ELR (cell line): ENCODE measurements at regions not wholly inside any gene's neighbourhood (a gene's known extent, or its start where the extent isn't known, plus 50 kb on each side); places are given as distances from the start of the nearest gene placed in this dataset.
"Not testable (repeated sequence)": the region's sequence is repeated elsewhere in the genome, so short reads cannot be mapped to it uniquely, and the experiment has no call there.

Experiments
- DNase-seq: peaks from one replicate; pipeline ENCODE4 v3.0.0-alpha.2; 2015; ENCODE audit warnings: low read depth

GRCh38 chr9:102941868-102942267 is 53.3 kb upstream of the CYLC2 start:
- DNase-seq = no peak

GRCh38 chr9:102922526-102922925 is 72.6 kb upstream of the CYLC2 start:
- peak; percentile 2 for DNase-seq

GRCh38 chr9:102911185-102911584 is 83.9 kb upstream of the CYLC2 start:
- DNase-seq = no peak

- not testable (repeated sequence) for DNase-seq
Observed at GRCh38 chr9:102905795-102906194, 89.3 kb upstream of the CYLC2 start.

- DNase-seq = no peak
Observed at GRCh38 chr9:102892025-102892424, 103.1 kb upstream of the CYLC2 start.

- not testable (repeated sequence) for DNase-seq
Observed at GRCh38 chr9:102888747-102889146, 106.4 kb upstream of the CYLC2 start.

GRCh38 chr9:102875687-102876086 is 119.4 kb upstream of the CYLC2 start:
- DNase-seq = no peak

- DNase-seq = peak; percentile 89
Observed at GRCh38 chr9:102867488-102867887, 127.6 kb upstream of the CYLC2 start.

GRCh38 chr9:102862478-102862877 is 132.7 kb upstream of the CYLC2 start:
- DNase-seq = no peak

GRCh38 chr9:102855641-102856040 is 139.5 kb upstream of the CYLC2 start:
- DNase-seq = peak; percentile 62

GRCh38 chr9:102845827-102846371 is 149.2 kb upstream of the CYLC2 start:
- no peak for DNase-seq

GRCh38 chr9:102844716-102845115 is 150.4 kb upstream of the CYLC2 start:
- no peak for DNase-seq

GRCh38 chr9:102842423-102842822 is 152.7 kb upstream of the CYLC2 start:
- no peak for DNase-seq

- DNase-seq = no peak
Observed at GRCh38 chr9:102841376-102841775, 153.8 kb upstream of the CYLC2 start.

- DNase-seq = peak; percentile 12
Observed at GRCh38 chr9:102840335-102840734, 154.8 kb upstream of the CYLC2 start.

- DNase-seq = peak; percentile 12
Observed at GRCh38 chr9:102832814-102833213, 162.3 kb upstream of the CYLC2 start.

- DNase-seq = no peak
Observed at GRCh38 chr9:102796244-102796643, 198.9 kb upstream of the CYLC2 start.

- no peak for DNase-seq
Observed at GRCh38 chr9:102795532-102795931, 199.6 kb upstream of the CYLC2 start.

- DNase-seq = peak; percentile 44
Observed at GRCh38 chr9:102779356-102779755, 215.8 kb upstream of the CYLC2 start.

- no peak for DNase-seq
Observed at GRCh38 chr9:102778746-102779145, 216.4 kb upstream of the CYLC2 start.

- DNase-seq = no peak
Observed at GRCh38 chr9:102770704-102771103, 224.4 kb upstream of the CYLC2 start.

GRCh38 chr9:102769307-102769706 is 225.8 kb upstream of the CYLC2 start:
- no peak for DNase-seq

- DNase-seq = no peak
Observed at GRCh38 chr9:102768002-102768401, 227.1 kb upstream of the CYLC2 start.

- DNase-seq = no peak
Observed at GRCh38 chr9:102767076-102767475, 228.1 kb upstream of the CYLC2 start.

GRCh38 chr9:102740578-102740977 is 254.6 kb upstream of the CYLC2 start:
- DNase-seq = peak; percentile 9
